HCT116 (cell line): ENCODE measurements at regions not wholly inside any gene's neighbourhood (a gene's known extent, or its start where the extent isn't known, plus 50 kb on each side); places are given as distances from the start of the nearest gene placed in this dataset.

Source experiments
- ATAC-seq: fragments of 200-7000 bp; cut with Tn5 transposase; 2 replicates; pipeline ENCODE4 v1.9.1; 2020; ENCODE audit warnings: mild to moderate bottlenecking, moderate library complexity
- BruUV-seq: library from RNA; stranded (reverse); fragments of 400-500 nt; replicated peaks from 2 replicates; lab custom pipeline; 2021; lab: Mats Ljungman, UMichigan
- CTCF ChIA-PET: fragments of 300-600 bp; sonication (Branson Sonifier 250); formaldehyde crosslinking; loops from one replicate; lab custom pipeline; 2021; ENCODE audit warnings: antibody characterized with exemption; lab: Charles Lee
- POLR2A ChIA-PET: fragments of 300-600, 350-600 bp; sonication (Branson Sonifier 250); formaldehyde crosslinking; loops from one replicate; lab custom pipeline; 2021; ENCODE audit warnings: antibody characterized with exemption; lab: Charles Lee
- RAD21 ChIA-PET, 2 experiments: fragments of 300-600 bp; sonication (Branson Sonifier 250); formaldehyde crosslinking; loops; one replicate each; lab custom pipeline; 2023; ENCODE audit warnings: low total read pairs in 2 of 2; ENCODE audit not compliant: uncharacterized antibody in 2 of 2, unreplicated experiment in 2 of 2, low non-redundant PET in 1 of 2; lab: Charles Lee
- DNase-seq: peaks from one replicate; pipeline ENCODE4 v3.0.0-alpha.2; 2010; ENCODE audit warnings: low read depth, low spot score
- H2AFZ ChIP-seq: fragments of 200-600 bp; shearing (Covaris generic), sonication (generic); 2 replicates; pipeline ENCODE4 v1.6.1; 2017; ENCODE audit warnings: low read depth, mixed run types, mixed read lengths, antibody characterized with exemption, low read length; ENCODE audit not compliant: poor library complexity, severe bottlenecking
- H3K27ac ChIP-seq: 2 replicates; pipeline ENCODE4 v1.5.1; 2012; ENCODE audit warnings: low read depth, low read length
- H3K27me3 ChIP-seq: fragments of 200-600 bp; sonication (generic); 2 replicates; pipeline ENCODE4 v1.6.1; 2016; ENCODE audit warnings: mixed run types, low read length, mixed read lengths; ENCODE audit not compliant: insufficient read depth
- H3K36me3 ChIP-seq, 2 experiments: fragments of 200-500 bp in 1 of 2; fragments of 200-600 bp in 1 of 2; sonication (Bioruptor generic) in 1 of 2; sonication (generic) in 1 of 2; 2 replicates each; pipeline versions ENCODE4 v1.5.1 to v1.6.1; 2014 to 2016; ENCODE audit warnings: low read length in 2 of 2, inconsistent platforms in 1 of 2, mixed read lengths in 1 of 2, mixed run types in 1 of 2; ENCODE audit not compliant: insufficient read depth in 2 of 2, control insufficient read depth in 1 of 2
- H3K4me1 ChIP-seq, 2 experiments: fragments of 200-600 bp in 1 of 2; sonication (generic) in 1 of 2; 2 replicates each; pipeline versions ENCODE4 v1.5.1 to v1.6.1; 2012 to 2017; ENCODE audit warnings: low read length in 2 of 2, inconsistent platforms in 1 of 2, mild to moderate bottlenecking in 1 of 2, mixed read lengths in 1 of 2, mixed run types in 1 of 2, moderate library complexity in 1 of 2; ENCODE audit not compliant: insufficient read depth in 2 of 2, control insufficient read depth in 1 of 2
- H3K4me2 ChIP-seq: fragments of 200-600 bp; sonication (generic); 2 replicates; pipeline ENCODE4 v1.6.1; 2017; ENCODE audit warnings: mixed run types, low read length, mixed read lengths
- H3K4me3 ChIP-seq, 2 experiments: fragments of 200-600 bp in 1 of 2; sonication (generic) in 1 of 2; replicated peaks in 1 of 2; 2 replicates each; pipeline ENCODE4 v1.5.1; 2011 to 2016; ENCODE audit warnings: low read length in 2 of 2, control low read depth in 1 of 2, low read depth in 1 of 2, mild to moderate bottlenecking in 1 of 2, mixed read lengths in 1 of 2, mixed run types in 1 of 2
- H3K79me2 ChIP-seq: fragments of 200-600 bp; sonication (generic); 2 replicates; pipeline ENCODE4 v1.6.1; 2017; ENCODE audit warnings: mild to moderate bottlenecking, mixed run types, low read length, moderate library complexity, mixed read lengths; ENCODE audit not compliant: insufficient read depth
- H3K9ac ChIP-seq: fragments of 200-600 bp; sonication (generic); 2 replicates; pipeline ENCODE4 v1.6.1; 2016; ENCODE audit warnings: low read length, mixed read lengths
- H3K9me2 ChIP-seq: fragments of 200-600 bp; sonication (generic), shearing (Covaris generic); 2 replicates; pipeline ENCODE4 v1.6.1; 2017; ENCODE audit warnings: mixed run types, mild to moderate bottlenecking, moderate library complexity; ENCODE audit not compliant: insufficient read depth
- H3K9me3 ChIP-seq, 2 experiments: fragments of 200-500 bp in 1 of 2; fragments of 200-600 bp in 1 of 2; sonication (Bioruptor generic) in 1 of 2; sonication (generic) in 1 of 2; 2 replicates each; pipeline ENCODE4 v1.6.1; 2014 to 2017; ENCODE audit warnings: low read length in 2 of 2, mixed read lengths in 2 of 2, inconsistent platforms in 1 of 2, low read depth in 1 of 2, mild to moderate bottlenecking in 1 of 2, mixed run types in 1 of 2, moderate library complexity in 1 of 2; ENCODE audit not compliant: control insufficient read depth in 1 of 2, insufficient read depth in 1 of 2
- H4K20me1 ChIP-seq: fragments of 200-600 bp; sonication (generic), shearing (Covaris generic); 2 replicates; pipeline ENCODE4 v1.6.1; 2017; ENCODE audit warnings: mixed run types, mild to moderate bottlenecking, moderate library complexity; ENCODE audit not compliant: insufficient read depth
- CBX3 ChIP-seq: IDR thresholded peaks from 2 replicates; pipeline ENCODE4 v1.6.1; 2012; ENCODE audit warnings: low read depth
- CEBPB ChIP-seq: IDR thresholded peaks from 2 replicates; pipeline ENCODE4 v1.6.1; 2012; ENCODE audit warnings: low read depth
- CTCF ChIP-seq, 3 experiments: fragments of 200-600 bp in 1 of 3; sonication (generic) in 1 of 3; IDR thresholded peaks in 2 of 3; conservative IDR thresholded peaks in 1 of 3; 2 replicates each; pipeline ENCODE4 v1.5.1; 2012 to 2017; ENCODE audit warnings: low read depth in 2 of 3, low read length in 2 of 3, antibody characterized with exemption in 1 of 3, borderline replicate concordance in 1 of 3, control low read depth in 1 of 3, mild to moderate bottlenecking in 1 of 3, mixed read lengths in 1 of 3, mixed run types in 1 of 3, moderate library complexity in 1 of 3; ENCODE audit not compliant: insufficient read depth in 1 of 3
- EGR1 ChIP-seq: IDR thresholded peaks from 2 replicates; pipeline ENCODE4 v1.6.1; 2012; ENCODE audit warnings: low read depth
- EZH2 ChIP-seq: fragments of 200-600 bp; sonication (generic); IDR thresholded peaks from 2 replicates; pipeline ENCODE4 v1.6.1; 2017; ENCODE audit warnings: antibody characterized with exemption, mixed run types
- EZH2phosphoT487 ChIP-seq: fragments of 200-600 bp; IDR thresholded peaks from 2 replicates; pipeline ENCODE4 v1.6.1; 2018; ENCODE audit warnings: antibody characterized with exemption, borderline replicate concordance
- FOSL1 ChIP-seq: IDR thresholded peaks from 2 replicates; pipeline ENCODE4 v1.6.1; 2012; ENCODE audit warnings: low read depth
- MAX ChIP-seq: IDR thresholded peaks from 2 replicates; pipeline ENCODE4 v1.6.1; 2012
- POLR2A ChIP-seq: IDR thresholded peaks from 2 replicates; pipeline ENCODE4 v1.7.0; 2011; ENCODE audit warnings: borderline replicate concordance; ENCODE audit not compliant: insufficient read depth, insufficient read length; ENCODE audit errors: extremely low read depth
- POLR2AphosphoS5 ChIP-seq: IDR thresholded peaks from 2 replicates; pipeline ENCODE4 v1.6.1; 2011; ENCODE audit warnings: mild to moderate bottlenecking, low read depth, low read length, moderate library complexity
- RAD21 ChIP-seq: IDR thresholded peaks from 2 replicates; pipeline ENCODE4 v1.6.1; 2012; ENCODE audit warnings: low read depth, mild to moderate bottlenecking
- REST ChIP-seq: IDR thresholded peaks from 2 replicates; pipeline ENCODE4 v1.6.1; 2012; ENCODE audit warnings: low read depth
- SIN3A ChIP-seq: IDR thresholded peaks from 2 replicates; pipeline ENCODE4 v1.6.1; 2012; ENCODE audit warnings: low read depth
- SP1 ChIP-seq: IDR thresholded peaks from 2 replicates; pipeline ENCODE4 v1.6.1; 2012; ENCODE audit warnings: low read depth
- SRF ChIP-seq: IDR thresholded peaks from 2 replicates; pipeline ENCODE4 v1.6.1; 2012; ENCODE audit warnings: low read depth
- TCF7L2 ChIP-seq: IDR thresholded peaks from 2 replicates; pipeline ENCODE4 v1.7.0; 2011; ENCODE audit warnings: borderline replicate concordance, inconsistent platforms; ENCODE audit not compliant: insufficient read depth, insufficient read length; ENCODE audit errors: extremely low read depth
- YY1 ChIP-seq: IDR thresholded peaks from 2 replicates; pipeline ENCODE4 v1.6.1; 2011; ENCODE audit warnings: low read length, low read depth, moderate library complexity, mild to moderate bottlenecking; ENCODE audit not compliant: insufficient replicate concordance; ENCODE audit errors: extremely low read depth
- ZBTB33 ChIP-seq: IDR thresholded peaks from 2 replicates; pipeline ENCODE4 v1.6.1; 2011; ENCODE audit warnings: mild to moderate bottlenecking, low read length, moderate library complexity; ENCODE audit not compliant: insufficient replicate concordance; ENCODE audit errors: extremely low read depth
- ZFX ChIP-seq: fragments of 450-650 bp; IDR thresholded peaks from 2 replicates; pipeline ENCODE4 v1.6.1; 2017
- intact Hi-C: fragments of 100-400 bp; cut with micrococcal nuclease; formaldehyde crosslinking; loops from 2 replicates; pipeline ENCODE4 v1.10.0; 2022

- Histone ChIP-seq H3K36me3 (no peaks in the 10 kb centered on the region), H4K20me1 (no peaks in the 10 kb centered on the region), H3K9ac (no peak overlapping the region), H3K9me2 (no peaks in the 10 kb centered on the region), H3K4me1 (no peaks in the 10 kb centered on the region), H3K27ac (no peak overlapping the region), H3K9me3 (peaks cover 4 to 5% of the 10 kb centered on the region in 2 experiments; a peak in 1 of 4 replicates), H2AFZ (no peak overlapping the region), H3K79me2 (no peaks in the 10 kb centered on the region), H3K27me3 (no peaks in the 10 kb centered on the region), H3K4me2 (no peak overlapping the region), H3K4me3 (no peak overlapping the region)
- no peak for DNase-seq
- TF ChIP-seq EZH2phosphoT487 (no peak), POLR2AphosphoS5 (no peak), SIN3A (no peak), ZBTB33 (no peak), ZFX (no peak), TCF7L2 (no peak), REST (no peak), RAD21 (no peak), CEBPB (no peak), EZH2 (no peak), SRF (no peak), MAX (no peak), POLR2A (no peak), EGR1 (no peak), YY1 (no peak), CBX3 (no peak), SP1 (no peak), CTCF (IDR thresholded peaks at IDR 0.05 in 2 of 3, conservative IDR thresholded peaks at IDR 0.05 in 1 of 3; ENCODE audit: borderline replicate concordance in 1 of 3, insufficient read depth in 1 of 3, low read depth in 2 of 3, low read length in 2 of 3) (no peak), FOSL1 (no peak)
- no TSS peak for BruUV-seq
- no peak for ATAC-seq
- POLR2A ChIA-PET = no interaction called here
- CTCF ChIA-PET = no interaction called here
- intact Hi-C loops = no loop called here
- RAD21 ChIA-PET = no interaction called here
Observed at GRCh38 chr13:97786510-97786909, 167.0 kb upstream of the IPO5 start.
